ENCODE measurements at regions not wholly inside any gene's neighbourhood (a gene's known extent, or its start where the extent isn't known, plus 50 kb on each side); places are given as distances from the start of the nearest gene placed in this dataset.
"Not testable (repeated sequence)": the region's sequence is repeated elsewhere in the genome, so short reads cannot be mapped to it uniquely, and the experiment has no call there.

GRCh38 chr13:104936304-104936703 lies 1599.2 kb downstream of the EFNB2 start:
- TF ChIP-seq ZNF274 (IDR thresholded peaks at IDR 0.05; ENCODE audit: low read depth, low read length), result no peak
- no peak overlapping the region for H3K4me3 ChIP-seq (ENCODE audit: low read length)

- H3K4me3 ChIP-seq (ENCODE audit: low read length), result not testable (repeated sequence)
Observed at GRCh38 chr13:104920513-104920912, 1614.9 kb downstream of the EFNB2 start.

GRCh38 chr13:104920091-104920490 lies 1615.4 kb downstream of the EFNB2 start:
- TF ChIP-seq ZNF274 (IDR thresholded peaks at IDR 0.05; ENCODE audit: low read depth, low read length), result no peak

GRCh38 chr13:104900191-104900817 lies 1635.2 kb downstream of the EFNB2 start:
- H3K4me3 ChIP-seq (ENCODE audit: low read length), result no peak overlapping the region
- TF ChIP-seq ZNF274 (IDR thresholded peaks at IDR 0.05; ENCODE audit: low read depth, low read length), result no peak

More at GRCh38 chr13:104920091-104920490, 1615.4 kb downstream of the EFNB2 start:
- no peak overlapping the region for H3K4me3 ChIP-seq (ENCODE audit: low read length)

- H3K4me3 ChIP-seq (ENCODE audit: low read length), result no peak overlapping the region
- TF ChIP-seq ZNF274 (IDR thresholded peaks at IDR 0.05; ENCODE audit: low read depth, low read length), result no peak
Observed at GRCh38 chr13:104898484-104898883, 1637.0 kb downstream of the EFNB2 start.

GRCh38 chr13:104895521-104895920 lies 1639.9 kb downstream of the EFNB2 start:
- TF ChIP-seq ZNF274 (IDR thresholded peaks at IDR 0.05; ENCODE audit: low read depth, low read length), result no peak
- no peak overlapping the region for H3K4me3 ChIP-seq (ENCODE audit: low read length)

- no peak for TF ChIP-seq ZNF274 (IDR thresholded peaks at IDR 0.05; ENCODE audit: low read depth, low read length)
- no peak overlapping the region for H3K4me3 ChIP-seq (ENCODE audit: low read length)
Observed at GRCh38 chr13:104875038-104875754, 1660.3 kb downstream of the EFNB2 start.

GRCh38 chr13:104872153-104872552 lies 1663.3 kb downstream of the EFNB2 start:
- no peak for TF ChIP-seq ZNF274 (IDR thresholded peaks at IDR 0.05; ENCODE audit: low read depth, low read length)

GRCh38 chr13:104871456-104871855 lies 1664.0 kb downstream of the EFNB2 start:
- H3K4me3 ChIP-seq (ENCODE audit: low read length), result no peak overlapping the region
- no peak for TF ChIP-seq ZNF274 (IDR thresholded peaks at IDR 0.05; ENCODE audit: low read depth, low read length)

More at GRCh38 chr13:104872153-104872552, 1663.3 kb downstream of the EFNB2 start:
- H3K4me3 ChIP-seq (ENCODE audit: low read length), result no peak overlapping the region

- no peak overlapping the region for H3K4me3 ChIP-seq (ENCODE audit: low read length)
- TF ChIP-seq ZNF274 (IDR thresholded peaks at IDR 0.05; ENCODE audit: low read depth, low read length), result no peak
Observed at GRCh38 chr13:104869501-104869900, 1666.0 kb downstream of the EFNB2 start.

GRCh38 chr13:104868806-104869205 lies 1666.7 kb downstream of the EFNB2 start:
- H3K4me3 ChIP-seq (ENCODE audit: low read length), result no peak overlapping the region
- no peak for TF ChIP-seq ZNF274 (IDR thresholded peaks at IDR 0.05; ENCODE audit: low read depth, low read length)

GRCh38 chr13:104855581-104855980 lies 1679.9 kb downstream of the EFNB2 start:
- no peak for TF ChIP-seq ZNF274 (IDR thresholded peaks at IDR 0.05; ENCODE audit: low read depth, low read length)
- no peak overlapping the region for H3K4me3 ChIP-seq (ENCODE audit: low read length)

- no peak overlapping the region for H3K4me3 ChIP-seq (ENCODE audit: low read length)
- TF ChIP-seq ZNF274 (IDR thresholded peaks at IDR 0.05; ENCODE audit: low read depth, low read length), result no peak
Observed at GRCh38 chr13:104854698-104855097, 1680.8 kb downstream of the EFNB2 start.

GRCh38 chr13:104854007-104854406 lies 1681.5 kb downstream of the EFNB2 start:
- TF ChIP-seq ZNF274 (IDR thresholded peaks at IDR 0.05; ENCODE audit: low read depth, low read length), result no peak
- no peak overlapping the region for H3K4me3 ChIP-seq (ENCODE audit: low read length)

- no peak for TF ChIP-seq ZNF274 (IDR thresholded peaks at IDR 0.05; ENCODE audit: low read depth, low read length)
- no peak overlapping the region for H3K4me3 ChIP-seq (ENCODE audit: low read length)
Observed at GRCh38 chr13:104847922-104848321, 1687.5 kb downstream of the EFNB2 start.

All from GM08714 (cell line).